GM12891 (cell line): ENCODE measurements at regions not wholly inside any gene's neighbourhood (a gene's known extent, or its start where the extent isn't known, plus 50 kb on each side); places are given as distances from the start of the nearest gene placed in this dataset.

Source experiments
- DNase-seq: peaks from one replicate; pipeline ENCODE4 v3.0.0; 2011; ENCODE audit warnings: low spot score; ENCODE audit not compliant: insufficient read length
- FAIRE-seq: peaks from 2 replicates; lab custom pipeline; 2011; peaks lifted over from hg19 to GRCh38; lab: Jason Lieb, UNC
- PAX5 ChIP-seq: IDR thresholded peaks from 2 replicates; pipeline ENCODE4 v1.6.1; 2011; ENCODE audit warnings: low read length, moderate library complexity, mild to moderate bottlenecking; ENCODE audit not compliant: insufficient read depth, severe bottlenecking
- POLR2A ChIP-seq: IDR thresholded peaks from 2 replicates; pipeline ENCODE4 v1.6.1; 2011; ENCODE audit warnings: low read depth, low read length, control low read depth
- POLR2AphosphoS5 ChIP-seq: IDR thresholded peaks from 2 replicates; pipeline ENCODE4 v1.6.1; 2011; ENCODE audit warnings: low read depth, low read length, control low read depth
- POU2F2 ChIP-seq: IDR thresholded peaks from 2 replicates; pipeline ENCODE4 v1.6.1; 2011; ENCODE audit warnings: low read depth, mild to moderate bottlenecking, control low read depth, low read length, moderate library complexity
- SPI1 ChIP-seq: IDR thresholded peaks from 2 replicates; pipeline ENCODE4 v1.6.1; 2011; ENCODE audit warnings: low read depth, low read length, control low read depth
- TAF1 ChIP-seq: IDR thresholded peaks from 2 replicates; pipeline ENCODE4 v1.6.1; 2011; ENCODE audit warnings: low read depth, low read length, control low read depth

- TF ChIP-seq POU2F2 (no peak), TAF1 (no peak), POLR2AphosphoS5 (no peak), POLR2A (no peak), SPI1 (no peak), PAX5 (no peak)
- no peak for DNase-seq
- no peak for FAIRE-seq
Observed at GRCh38 chr7:67771846-67772605, 775.4 kb downstream of the TYW1 start.

- FAIRE-seq: no peak
- no peak for TF ChIP-seq POLR2A
- TF ChIP-seq SPI1: no peak
- TF ChIP-seq POU2F2: no peak
- TF ChIP-seq TAF1: no peak
- no peak for TF ChIP-seq PAX5
- no peak for TF ChIP-seq POLR2AphosphoS5
Observed at GRCh38 chr7:67773081-67773480, 776.4 kb downstream of the TYW1 start.

GRCh38 chr7:67777119-67777518 is 780.5 kb downstream of the TYW1 start:
- TF ChIP-seq PAX5: no peak
- TF ChIP-seq POLR2A: no peak
- TF ChIP-seq SPI1: no peak
- TF ChIP-seq TAF1: no peak
- no peak for TF ChIP-seq POLR2AphosphoS5
- no peak for TF ChIP-seq POU2F2

More at GRCh38 chr7:67773081-67773480, 776.4 kb downstream of the TYW1 start:
- DNase-seq: no peak

GRCh38 chr7:67781841-67782240 is 785.2 kb downstream of the TYW1 start:
- no peak for FAIRE-seq
- TF ChIP-seq PAX5 (no peak), SPI1 (no peak), TAF1 (no peak), POLR2AphosphoS5 (no peak), POU2F2 (no peak), POLR2A (no peak)
- DNase-seq: no peak

More at GRCh38 chr7:67777119-67777518, 780.5 kb downstream of the TYW1 start:
- DNase-seq (no peak), FAIRE-seq (no peak)

GRCh38 chr7:67786021-67786420 is 789.4 kb downstream of the TYW1 start:
- TF ChIP-seq POU2F2 (no peak), TAF1 (no peak), PAX5 (no peak), POLR2AphosphoS5 (no peak), POLR2A (no peak), SPI1 (no peak)
- DNase-seq (no peak), FAIRE-seq (no peak)

GRCh38 chr7:67788669-67789068 is 792.0 kb downstream of the TYW1 start:
- DNase-seq (no peak), FAIRE-seq (no peak)
- TF ChIP-seq SPI1: no peak
- no peak for TF ChIP-seq POLR2A
- no peak for TF ChIP-seq POU2F2
- TF ChIP-seq TAF1: no peak
- no peak for TF ChIP-seq PAX5
- TF ChIP-seq POLR2AphosphoS5: no peak

- DNase-seq: no peak
- no peak for FAIRE-seq
- no peak for TF ChIP-seq SPI1
- TF ChIP-seq PAX5: no peak
- TF ChIP-seq POU2F2: no peak
- no peak for TF ChIP-seq POLR2A
- TF ChIP-seq POLR2AphosphoS5: no peak
- TF ChIP-seq TAF1: no peak
Observed at GRCh38 chr7:67791918-67792317, 795.3 kb downstream of the TYW1 start.

- TF ChIP-seq SPI1: no peak
- no peak for TF ChIP-seq POU2F2
- TF ChIP-seq POLR2AphosphoS5: no peak
- no peak for TF ChIP-seq PAX5
- TF ChIP-seq POLR2A: no peak
- TF ChIP-seq TAF1: no peak
- no peak for DNase-seq
- no peak for FAIRE-seq
Observed at GRCh38 chr7:67794544-67794943, 797.9 kb downstream of the TYW1 start.

- FAIRE-seq: no peak
- no peak for DNase-seq
- TF ChIP-seq POU2F2 (no peak), PAX5 (no peak), SPI1 (no peak), POLR2A (no peak), POLR2AphosphoS5 (no peak), TAF1 (no peak)
Observed at GRCh38 chr7:67803789-67804188, 807.2 kb downstream of the TYW1 start.
